Testis (tissue), 2 donors: ENCODE measurements at regions not wholly inside any gene's neighbourhood (a gene's known extent, or its start where the extent isn't known, plus 50 kb on each side); places are given as distances from the start of the nearest gene placed in this dataset.

Experiments
- DNase-seq: peaks from one replicate; pipeline ENCODE4 v3.0.0-alpha.2; 2019
- H3K27ac ChIP-seq, 2 donors: fragments of 200-600 bp; sonication (generic); one replicate each; pipeline ENCODE4 v1.5.1; 2019
- H3K27me3 ChIP-seq: fragments of 200-600 bp; sonication (generic); one replicate; pipeline ENCODE4 v1.5.1; 2019
- H3K36me3 ChIP-seq: fragments of 200-600 bp; sonication (generic); one replicate; pipeline ENCODE4 v1.5.1; 2017; ENCODE audit warnings: low read depth; ENCODE audit errors: missing control alignments
- H3K4me1 ChIP-seq: fragments of 200-600 bp; sonication (generic); one replicate; pipeline ENCODE4 v1.5.1; 2019
- H3K4me3 ChIP-seq, 2 donors: fragments of 200-600 bp; sonication (generic); one replicate each; pipeline ENCODE4 v1.5.1; 2017 to 2019
- H3K9me3 ChIP-seq: fragments of 200-600 bp; sonication (generic); one replicate; pipeline ENCODE4 v1.5.1; 2017
- POLR2A ChIP-seq: fragments of 450-650 bp; IDR thresholded peaks from one replicate; pipeline ENCODE4 v1.6.1; 2017; ENCODE audit warnings: antibody characterized with exemption, mild to moderate bottlenecking, moderate library complexity
- WGBS, 2 donors: methylation state at CpG; one replicate each; pipeline ENCODE4 v1.1.5; 2018; 5-methylcytosine and 5-hydroxymethylcytosine counted together
- intact Hi-C: fragments of 100-400 bp; cut with DNase I; formaldehyde crosslinking; loops from one replicate; pipeline ENCODE4 v1.15.1; 2023; ENCODE audit warnings: low total_unique reads
- TF ChIP-seq, protein P1 (sequence below), 3 experiments: fragments of 450-650 bp in 2 of 3; fragments of 200-600 bp in 1 of 3; sonication (generic) in 1 of 3; IDR thresholded peaks; one replicate each; pipeline ENCODE4 v1.5.1; 2016 to 2019; ENCODE audit warnings: antibody characterized with exemption in 3 of 3, mild to moderate bottlenecking in 2 of 3, moderate library complexity in 1 of 3

DNA sequence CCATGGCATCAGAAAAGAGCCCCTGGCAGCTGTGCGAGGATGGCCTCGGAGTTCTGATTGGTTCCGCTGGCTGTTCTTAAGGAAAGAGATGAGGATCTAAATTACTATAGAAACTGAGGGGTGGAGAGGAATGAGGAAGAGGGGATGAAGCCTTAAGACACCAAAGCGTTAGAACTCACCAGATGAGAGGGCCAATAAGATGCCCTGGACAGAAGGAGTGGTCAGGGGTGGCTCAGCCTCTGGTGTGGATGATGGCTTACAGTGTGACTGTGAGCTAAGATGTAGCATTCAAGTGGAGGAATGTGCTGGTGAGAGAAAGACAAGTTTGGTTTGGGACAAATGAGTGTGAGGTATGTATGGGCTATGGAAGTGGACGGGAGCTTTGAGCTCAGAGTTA, 97.8 kb downstream of the ZFP36L2 start:
- Histone ChIP-seq H3K4me1 (peaks cover 24% of the 10 kb centered on the region), H3K36me3 (no peaks in the 10 kb centered on the region), H3K9me3 (no peaks in the 10 kb centered on the region), H3K27me3 (no peaks in the 10 kb centered on the region), H3K4me3 (no peak overlapping the region), H3K27ac (peak overlapping the region in 1 of 2 donors; percentile 4)
- no peak for DNase-seq
- intact Hi-C loops, result no loop called here
- 74 to 81% methylated on average over 5 of the region's 5 CpGs for WGBS, 2 donors
- TF ChIP-seq, protein P1, sequence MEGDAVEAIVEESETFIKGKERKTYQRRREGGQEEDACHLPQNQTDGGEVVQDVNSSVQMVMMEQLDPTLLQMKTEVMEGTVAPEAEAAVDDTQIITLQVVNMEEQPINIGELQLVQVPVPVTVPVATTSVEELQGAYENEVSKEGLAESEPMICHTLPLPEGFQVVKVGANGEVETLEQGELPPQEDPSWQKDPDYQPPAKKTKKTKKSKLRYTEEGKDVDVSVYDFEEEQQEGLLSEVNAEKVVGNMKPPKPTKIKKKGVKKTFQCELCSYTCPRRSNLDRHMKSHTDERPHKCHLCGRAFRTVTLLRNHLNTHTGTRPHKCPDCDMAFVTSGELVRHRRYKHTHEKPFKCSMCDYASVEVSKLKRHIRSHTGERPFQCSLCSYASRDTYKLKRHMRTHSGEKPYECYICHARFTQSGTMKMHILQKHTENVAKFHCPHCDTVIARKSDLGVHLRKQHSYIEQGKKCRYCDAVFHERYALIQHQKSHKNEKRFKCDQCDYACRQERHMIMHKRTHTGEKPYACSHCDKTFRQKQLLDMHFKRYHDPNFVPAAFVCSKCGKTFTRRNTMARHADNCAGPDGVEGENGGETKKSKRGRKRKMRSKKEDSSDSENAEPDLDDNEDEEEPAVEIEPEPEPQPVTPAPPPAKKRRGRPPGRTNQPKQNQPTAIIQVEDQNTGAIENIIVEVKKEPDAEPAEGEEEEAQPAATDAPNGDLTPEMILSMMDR (IDR thresholded peaks at IDR 0.05), result no peak
- TF ChIP-seq POLR2A, result no peak

DNA sequence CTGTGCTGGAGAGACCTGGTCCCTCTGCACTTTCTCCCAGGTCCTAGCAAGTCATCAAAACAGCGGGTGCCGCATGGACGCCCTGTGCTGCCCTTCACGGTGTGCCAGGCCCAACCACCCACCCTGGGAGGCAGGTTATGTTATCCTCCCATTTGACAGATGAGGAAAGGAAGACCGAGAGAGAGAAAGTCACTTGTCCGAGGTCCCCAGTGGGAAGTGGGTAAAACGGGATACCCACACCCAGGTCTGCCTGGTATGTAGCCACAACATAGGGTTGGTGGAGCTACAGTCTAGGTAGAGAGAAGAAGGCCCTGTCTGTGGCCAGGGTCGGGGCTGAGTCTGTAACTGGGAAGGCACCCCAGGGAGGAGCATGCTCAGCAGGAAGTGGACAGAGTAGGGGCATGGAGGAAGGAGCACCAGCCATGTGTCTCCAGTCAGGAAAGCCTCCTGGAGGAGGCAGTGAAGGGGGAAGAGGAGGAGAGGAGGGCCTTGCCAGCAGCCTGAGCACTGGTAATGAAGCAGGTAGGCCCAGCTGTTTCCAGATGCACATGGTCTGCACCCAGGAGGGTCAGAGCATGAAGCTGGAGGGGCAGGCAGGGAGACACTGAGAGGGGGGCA, 98.4 kb downstream of the ZFP36L2 start:
- H3K4me1 ChIP-seq, result peaks cover 24% of the 10 kb centered on the region
- TF ChIP-seq POLR2A, result no peak
- TF ChIP-seq, protein P1 (IDR thresholded peaks at IDR 0.05), result no peak
- intact Hi-C loops, result no loop called here
- H3K9me3 ChIP-seq, result no peaks in the 10 kb centered on the region
- no peak for DNase-seq
- no peak overlapping the region for H3K4me3 ChIP-seq
- H3K27me3 ChIP-seq, result no peaks in the 10 kb centered on the region
- H3K27ac ChIP-seq, result peak overlapping the region in 1 of 2 donors; percentile 4
- WGBS, 2 donors, result 91% methylated on average over 8 of the region's 8 CpGs
- H3K36me3 ChIP-seq, result no peaks in the 10 kb centered on the region

DNA sequence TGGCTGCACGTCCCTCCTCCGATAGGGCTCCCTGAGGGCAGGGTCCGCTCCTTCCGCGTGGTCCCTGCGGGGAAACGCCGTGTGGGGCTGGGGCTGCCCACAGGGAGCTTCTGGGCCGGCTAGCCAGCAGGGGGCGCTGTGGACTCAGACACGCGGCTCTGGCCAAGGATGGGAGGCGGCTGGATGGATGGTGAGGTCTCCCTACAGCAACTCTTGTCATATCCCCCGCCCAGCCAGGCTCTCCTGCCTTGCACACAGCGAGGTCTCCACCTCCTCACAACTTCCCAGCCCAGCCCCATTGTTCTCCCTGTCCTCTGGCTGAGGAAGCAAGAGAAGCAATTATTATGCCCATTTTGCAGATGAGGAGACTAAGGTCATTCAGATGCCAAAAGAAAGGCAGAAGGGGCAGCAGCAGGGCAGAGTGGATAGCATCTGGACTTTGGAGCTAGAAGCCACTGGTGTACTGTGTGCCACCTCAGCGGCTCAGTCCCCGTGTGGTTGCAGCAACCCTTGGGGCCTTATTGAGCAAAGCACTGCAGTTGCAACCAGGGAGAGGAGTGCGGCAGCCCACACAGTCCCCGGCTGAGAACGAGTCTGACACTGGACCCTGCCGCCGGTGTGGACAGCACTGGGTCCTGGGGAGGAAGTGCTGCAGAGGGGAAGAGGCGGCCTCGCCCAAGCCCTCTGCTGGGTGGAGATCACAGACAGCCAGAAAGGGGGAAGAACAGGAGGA, 99.0 kb downstream of the ZFP36L2 start:
- intact Hi-C loops, result no loop called here
- H3K9me3 ChIP-seq, result no peaks in the 10 kb centered on the region
- H3K4me3 ChIP-seq, result no peak overlapping the region
- DNase-seq, result peak; percentile 77
- H3K36me3 ChIP-seq, result no peaks in the 10 kb centered on the region
- 61 to 76% methylated on average over 11 to 14 of the region's 24 CpGs for WGBS, 2 donors
- H3K4me1 ChIP-seq, result peaks cover 24% of the 10 kb centered on the region
- TF ChIP-seq, protein P1 (IDR thresholded peaks at IDR 0.05), result peak in 2 of 3 experiments; percentile 48 to 52
- TF ChIP-seq POLR2A, result no peak
- no peak overlapping the region for H3K27ac ChIP-seq
- H3K27me3 ChIP-seq, result no peaks in the 10 kb centered on the region

DNA sequence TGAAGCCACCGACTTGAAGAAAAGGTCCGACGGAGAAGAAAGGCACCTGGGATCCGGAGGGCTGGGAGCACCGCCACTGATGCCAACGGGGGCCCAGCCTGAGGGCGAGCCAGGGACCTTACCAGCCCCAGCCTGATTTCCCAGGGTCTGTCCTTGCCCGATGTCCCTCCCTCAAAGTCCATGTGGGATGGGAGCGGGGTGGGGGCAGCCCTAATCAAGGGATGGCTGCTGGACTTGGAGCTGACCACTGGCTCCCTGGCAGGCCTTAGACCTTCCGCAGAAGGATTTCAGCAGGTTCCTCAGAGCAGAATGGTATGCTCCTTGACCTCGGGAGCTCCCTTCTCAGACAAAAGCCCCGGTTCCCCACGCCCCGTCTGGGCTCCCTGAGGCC, 99.6 kb downstream of the ZFP36L2 start:
- TF ChIP-seq, protein P1 (IDR thresholded peaks at IDR 0.05), result no peak
- no peak for TF ChIP-seq POLR2A
- H3K27ac ChIP-seq, result no peak overlapping the region
- H3K4me1 ChIP-seq, result peaks cover 22% of the 10 kb centered on the region
- H3K9me3 ChIP-seq, result no peaks in the 10 kb centered on the region
- 69 to 77% methylated on average over 11 to 14 of the region's 14 CpGs for WGBS, 2 donors
- no peaks in the 10 kb centered on the region for H3K27me3 ChIP-seq
- no peak for DNase-seq
- no peak overlapping the region for H3K4me3 ChIP-seq
- H3K36me3 ChIP-seq, result no peaks in the 10 kb centered on the region
- intact Hi-C loops, result no loop called here
